HepG2 (cell line): ENCODE measurements at regions not wholly inside any gene's neighbourhood (a gene's known extent, or its start where the extent isn't known, plus 50 kb on each side); places are given as distances from the start of the nearest gene placed in this dataset.

Experiments
- MEIS1 ChIP-seq: sonication (generic); formaldehyde crosslinking; IDR thresholded peaks from 2 replicates; pipeline ENCODE4 v1.9.0; 2021; ENCODE audit warnings: mild to moderate bottlenecking, missing genetic modification reagents, moderate library complexity, borderline replicate concordance
- NCOA2 ChIP-seq: sonication (generic); formaldehyde crosslinking; IDR thresholded peaks from 2 replicates; pipeline ENCODE4 v1.8.0; 2022; ENCODE audit warnings: inconsistent platforms
- POLR2A ChIP-seq, 2 experiments: IDR thresholded peaks; 2 replicates each; pipeline ENCODE4 v1.6.1; 2011; ENCODE audit warnings: low read depth in 2 of 2, low read length in 2 of 2, mild to moderate bottlenecking in 1 of 2, moderate library complexity in 1 of 2; ENCODE audit not compliant: insufficient read depth in 1 of 2
- TF ChIP-seq, protein P1 (sequence below): sonication (generic); formaldehyde crosslinking; IDR thresholded peaks from 2 replicates; pipeline ENCODE4 v1.5.0; 2020; ENCODE audit warnings: mild to moderate bottlenecking, missing genetic modification reagents, moderate library complexity
- TF ChIP-seq, protein P2 (sequence below): sonication (generic); formaldehyde crosslinking; IDR thresholded peaks from 2 replicates; pipeline ENCODE4 v1.4.0; 2020; ENCODE audit warnings: mild to moderate bottlenecking, missing genetic modification reagents, borderline replicate concordance

DNA sequence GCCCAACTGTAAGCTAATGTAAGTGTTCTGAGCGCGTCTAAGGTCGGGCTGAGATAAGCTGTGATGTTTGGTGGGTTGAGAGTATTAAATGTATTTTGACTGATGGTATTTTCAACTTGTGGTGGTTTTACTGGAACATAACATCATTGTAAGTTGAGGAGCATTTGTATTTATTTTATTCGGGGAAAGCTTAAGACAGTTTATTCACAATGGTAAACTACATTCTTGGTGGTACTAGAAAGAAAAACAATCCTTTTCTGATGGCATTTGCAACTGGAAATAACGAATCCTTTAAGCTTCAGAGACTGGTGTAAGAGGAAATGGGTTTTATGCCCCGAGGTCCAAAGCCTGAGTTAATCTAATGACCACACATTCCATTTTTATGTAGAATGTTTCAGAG is 283.3 kb upstream of the NETO1 start:
- TF ChIP-seq, protein P1, sequence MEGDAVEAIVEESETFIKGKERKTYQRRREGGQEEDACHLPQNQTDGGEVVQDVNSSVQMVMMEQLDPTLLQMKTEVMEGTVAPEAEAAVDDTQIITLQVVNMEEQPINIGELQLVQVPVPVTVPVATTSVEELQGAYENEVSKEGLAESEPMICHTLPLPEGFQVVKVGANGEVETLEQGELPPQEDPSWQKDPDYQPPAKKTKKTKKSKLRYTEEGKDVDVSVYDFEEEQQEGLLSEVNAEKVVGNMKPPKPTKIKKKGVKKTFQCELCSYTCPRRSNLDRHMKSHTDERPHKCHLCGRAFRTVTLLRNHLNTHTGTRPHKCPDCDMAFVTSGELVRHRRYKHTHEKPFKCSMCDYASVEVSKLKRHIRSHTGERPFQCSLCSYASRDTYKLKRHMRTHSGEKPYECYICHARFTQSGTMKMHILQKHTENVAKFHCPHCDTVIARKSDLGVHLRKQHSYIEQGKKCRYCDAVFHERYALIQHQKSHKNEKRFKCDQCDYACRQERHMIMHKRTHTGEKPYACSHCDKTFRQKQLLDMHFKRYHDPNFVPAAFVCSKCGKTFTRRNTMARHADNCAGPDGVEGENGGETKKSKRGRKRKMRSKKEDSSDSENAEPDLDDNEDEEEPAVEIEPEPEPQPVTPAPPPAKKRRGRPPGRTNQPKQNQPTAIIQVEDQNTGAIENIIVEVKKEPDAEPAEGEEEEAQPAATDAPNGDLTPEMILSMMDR (CRISPR knock-in tag) = no peak
- TF ChIP-seq POLR2A (IDR thresholded peaks at IDR 0.05; ENCODE audit: insufficient read depth in 1 of 2, low read depth in 2 of 2, low read length in 2 of 2) = no peak
- no peak for TF ChIP-seq MEIS1
- no peak for TF ChIP-seq NCOA2 (CRISPR knock-in tag)
- TF ChIP-seq, protein P2, sequence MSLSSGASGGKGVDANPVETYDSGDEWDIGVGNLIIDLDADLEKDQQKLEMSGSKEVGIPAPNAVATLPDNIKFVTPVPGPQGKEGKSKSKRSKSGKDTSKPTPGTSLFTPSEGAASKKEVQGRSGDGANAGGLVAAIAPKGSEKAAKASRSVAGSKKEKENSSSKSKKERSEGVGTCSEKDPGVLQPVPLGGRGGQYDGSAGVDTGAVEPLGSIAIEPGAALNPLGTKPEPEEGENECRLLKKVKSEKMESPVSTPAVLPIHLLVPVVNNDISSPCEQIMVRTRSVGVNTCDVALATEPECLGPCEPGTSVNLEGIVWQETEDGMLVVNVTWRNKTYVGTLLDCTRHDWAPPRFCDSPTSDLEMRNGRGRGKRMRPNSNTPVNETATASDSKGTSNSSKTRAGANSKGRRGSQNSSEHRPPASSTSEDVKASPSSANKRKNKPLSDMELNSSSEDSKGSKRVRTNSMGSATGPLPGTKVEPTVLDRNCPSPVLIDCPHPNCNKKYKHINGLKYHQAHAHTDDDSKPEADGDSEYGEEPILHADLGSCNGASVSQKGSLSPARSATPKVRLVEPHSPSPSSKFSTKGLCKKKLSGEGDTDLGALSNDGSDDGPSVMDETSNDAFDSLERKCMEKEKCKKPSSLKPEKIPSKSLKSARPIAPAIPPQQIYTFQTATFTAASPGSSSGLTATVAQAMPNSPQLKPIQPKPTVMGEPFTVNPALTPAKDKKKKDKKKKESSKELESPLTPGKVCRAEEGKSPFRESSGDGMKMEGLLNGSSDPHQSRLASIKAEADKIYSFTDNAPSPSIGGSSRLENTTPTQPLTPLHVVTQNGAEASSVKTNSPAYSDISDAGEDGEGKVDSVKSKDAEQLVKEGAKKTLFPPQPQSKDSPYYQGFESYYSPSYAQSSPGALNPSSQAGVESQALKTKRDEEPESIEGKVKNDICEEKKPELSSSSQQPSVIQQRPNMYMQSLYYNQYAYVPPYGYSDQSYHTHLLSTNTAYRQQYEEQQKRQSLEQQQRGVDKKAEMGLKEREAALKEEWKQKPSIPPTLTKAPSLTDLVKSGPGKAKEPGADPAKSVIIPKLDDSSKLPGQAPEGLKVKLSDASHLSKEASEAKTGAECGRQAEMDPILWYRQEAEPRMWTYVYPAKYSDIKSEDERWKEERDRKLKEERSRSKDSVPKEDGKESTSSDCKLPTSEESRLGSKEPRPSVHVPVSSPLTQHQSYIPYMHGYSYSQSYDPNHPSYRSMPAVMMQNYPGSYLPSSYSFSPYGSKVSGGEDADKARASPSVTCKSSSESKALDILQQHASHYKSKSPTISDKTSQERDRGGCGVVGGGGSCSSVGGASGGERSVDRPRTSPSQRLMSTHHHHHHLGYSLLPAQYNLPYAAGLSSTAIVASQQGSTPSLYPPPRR (CRISPR knock-in tag) = no peak
